LNCaP clone FGC (cell line): ENCODE measurements at regions not wholly inside any gene's neighbourhood (a gene's known extent, or its start where the extent isn't known, plus 50 kb on each side); places are given as distances from the start of the nearest gene placed in this dataset.
"Not testable (repeated sequence)": the region's sequence is repeated elsewhere in the genome, so short reads cannot be mapped to it uniquely, and the experiment has no call there.

Source experiments
- DNase-seq: peaks from one replicate; pipeline ENCODE4 v3.0.0-alpha.2; 2011; ENCODE audit warnings: low read depth
- H3K4me3 ChIP-seq: 2 replicates; pipeline ENCODE4 v1.5.1; 2011; ENCODE audit warnings: mild to moderate bottlenecking, low read depth, low read length, control low read depth
- TF ChIP-seq, protein P1 (sequence below): IDR thresholded peaks from 2 replicates; pipeline ENCODE4 v1.5.1; 2012; ENCODE audit warnings: mild to moderate bottlenecking; ENCODE audit not compliant: control insufficient read depth, insufficient read depth; ENCODE audit errors: extremely low read depth

- TF ChIP-seq, protein P1, sequence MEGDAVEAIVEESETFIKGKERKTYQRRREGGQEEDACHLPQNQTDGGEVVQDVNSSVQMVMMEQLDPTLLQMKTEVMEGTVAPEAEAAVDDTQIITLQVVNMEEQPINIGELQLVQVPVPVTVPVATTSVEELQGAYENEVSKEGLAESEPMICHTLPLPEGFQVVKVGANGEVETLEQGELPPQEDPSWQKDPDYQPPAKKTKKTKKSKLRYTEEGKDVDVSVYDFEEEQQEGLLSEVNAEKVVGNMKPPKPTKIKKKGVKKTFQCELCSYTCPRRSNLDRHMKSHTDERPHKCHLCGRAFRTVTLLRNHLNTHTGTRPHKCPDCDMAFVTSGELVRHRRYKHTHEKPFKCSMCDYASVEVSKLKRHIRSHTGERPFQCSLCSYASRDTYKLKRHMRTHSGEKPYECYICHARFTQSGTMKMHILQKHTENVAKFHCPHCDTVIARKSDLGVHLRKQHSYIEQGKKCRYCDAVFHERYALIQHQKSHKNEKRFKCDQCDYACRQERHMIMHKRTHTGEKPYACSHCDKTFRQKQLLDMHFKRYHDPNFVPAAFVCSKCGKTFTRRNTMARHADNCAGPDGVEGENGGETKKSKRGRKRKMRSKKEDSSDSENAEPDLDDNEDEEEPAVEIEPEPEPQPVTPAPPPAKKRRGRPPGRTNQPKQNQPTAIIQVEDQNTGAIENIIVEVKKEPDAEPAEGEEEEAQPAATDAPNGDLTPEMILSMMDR = no peak
- no peak overlapping the region for H3K4me3 ChIP-seq
- no peak for DNase-seq
These were observed 78.1 kb upstream of the ZNF644 start for GRCh38 chr1:91099746-91100621.

- H3K4me3 ChIP-seq = no peak overlapping the region
- TF ChIP-seq, protein P1 = no peak
- DNase-seq = no peak
These were observed 76.6 kb upstream of the ZNF644 start for GRCh38 chr1:91098299-91098906.

DNA sequence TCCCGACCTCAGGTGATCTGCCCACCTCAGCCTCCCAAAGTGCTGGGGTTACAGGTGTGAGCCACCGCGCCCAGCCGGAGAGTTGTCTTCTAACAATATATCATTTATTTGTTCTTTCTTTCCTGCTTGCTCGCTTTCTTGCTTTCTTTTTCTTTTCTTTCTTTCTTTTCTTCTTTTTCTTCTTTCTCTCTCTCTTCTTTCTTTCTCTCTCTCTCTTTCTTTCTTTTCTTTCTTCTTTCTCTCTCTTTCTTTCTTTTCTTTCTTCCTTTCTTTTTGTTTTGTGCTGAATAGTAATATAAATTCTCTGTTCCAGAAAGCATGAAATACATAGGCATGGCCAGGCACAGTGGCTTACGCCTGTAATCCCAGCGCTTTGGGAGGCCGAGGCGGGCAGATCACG lies 73.5 kb upstream of the ZNF644 start:
- not testable (repeated sequence) for DNase-seq, H3K4me3 ChIP-seq

DNA sequence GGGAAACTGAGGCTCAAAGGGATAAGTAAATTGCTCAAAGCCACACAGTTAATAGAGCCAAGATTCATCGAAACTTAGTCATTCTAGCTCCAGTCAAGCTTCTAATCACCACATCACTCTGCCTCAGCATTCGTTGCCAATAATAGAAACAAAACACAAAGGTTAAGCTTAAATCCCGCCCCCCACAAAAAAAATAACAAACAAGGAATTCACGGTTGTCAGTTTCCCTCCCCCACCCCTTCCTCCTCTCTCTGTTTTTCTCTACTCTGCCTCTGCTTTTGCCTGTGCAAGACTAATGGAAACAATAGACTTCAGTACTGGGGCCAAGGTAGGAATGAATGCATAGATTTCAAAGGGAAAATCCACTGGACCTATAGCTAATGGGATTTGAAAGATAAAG lies 70.7 kb upstream of the ZNF644 start:
- DNase-seq = no peak
- TF ChIP-seq, protein P1 = no peak
- no peak overlapping the region for H3K4me3 ChIP-seq

DNA sequence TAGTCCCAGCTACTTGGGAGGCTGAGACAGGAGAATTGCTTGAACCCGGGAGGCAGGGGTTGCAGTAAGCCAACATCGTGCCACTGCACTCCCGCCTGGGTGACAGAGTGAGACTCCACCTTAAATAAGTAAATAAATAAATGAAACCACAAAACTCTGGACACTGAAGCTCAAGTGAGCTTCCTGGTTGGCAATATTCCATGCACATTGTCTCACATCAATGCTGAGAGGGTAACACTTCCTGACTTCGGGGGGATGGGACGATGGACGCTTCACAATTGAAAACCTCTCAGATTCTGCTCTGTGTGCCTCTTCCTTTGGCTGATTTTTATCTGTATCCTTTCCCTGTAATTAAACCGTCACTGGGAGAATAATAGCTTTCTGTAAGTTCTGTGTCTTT lies 70.0 kb upstream of the ZNF644 start:
- DNase-seq = peak; percentile 11
- TF ChIP-seq, protein P1 = no peak
- no peak overlapping the region for H3K4me3 ChIP-seq

- TF ChIP-seq, protein P1 = no peak
- no peak overlapping the region for H3K4me3 ChIP-seq
- no peak for DNase-seq
These were observed 58.8 kb upstream of the ZNF644 start for GRCh38 chr1:91080650-91081049.

DNA sequence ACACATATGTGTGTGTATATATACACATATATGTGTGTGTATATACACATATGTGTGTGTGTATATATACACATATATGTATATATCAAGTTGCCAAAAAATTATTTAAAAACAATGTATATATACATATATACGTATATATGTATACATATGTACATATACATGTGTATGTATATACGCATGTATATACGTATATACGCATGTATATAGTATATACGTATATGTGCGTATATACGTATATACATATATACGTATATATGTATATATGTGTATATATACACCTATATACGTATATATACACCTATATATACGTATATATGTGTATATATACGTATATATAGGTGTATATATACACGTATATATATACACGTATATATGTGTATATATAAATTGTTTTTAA lies 57.0 kb upstream of the ZNF644 start:
- no peak for DNase-seq
- H3K4me3 ChIP-seq = no peak overlapping the region
- TF ChIP-seq, protein P1 = no peak
